ENCODE measurements at regions not wholly inside any gene's neighbourhood (a gene's known extent, or its start where the extent isn't known, plus 50 kb on each side); places are given as distances from the start of the nearest gene placed in this dataset.

DNA sequence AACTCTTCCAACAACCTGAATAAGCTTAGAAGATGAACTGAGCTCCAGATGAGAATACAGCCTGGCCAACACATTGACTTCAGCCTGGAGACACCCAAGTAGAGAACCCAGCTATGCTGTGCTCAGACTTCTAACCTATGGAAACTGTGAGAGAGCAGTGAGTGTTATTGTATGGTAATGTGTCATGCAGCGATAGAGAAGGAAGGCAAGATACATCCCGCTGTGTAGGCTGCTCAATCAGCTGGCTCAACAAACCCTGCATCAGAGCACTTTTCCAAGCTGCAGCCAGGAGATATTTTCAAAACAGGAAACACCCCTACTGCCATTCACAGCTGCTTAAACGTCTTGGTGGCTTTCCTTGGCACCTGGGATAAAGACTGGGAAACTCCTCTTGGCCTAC, 321.3 kb downstream of the SIPA1L2 start:
- peaks cover 22% of the 10 kb centered on the region for H3K9me3 Mint-ChIP-seq
- ChIA-PET POLR2A (no interaction called here), CTCF (interaction anchor here (1.0 to 3.8 kb wide), 2 partner anchors 82 to 319 kb away, joined by 3 to 20 read pairs; no protein-coding TSS in a partner anchor)
- H3K4me3 Mint-ChIP-seq: no peak overlapping the region
- DNase-seq (ENCODE audit: low spot score) (no peak), ATAC-seq (no peak)
- H3K36me3 Mint-ChIP-seq: peaks cover 13% of the 10 kb centered on the region
- TF ChIP-seq JUN (CRISPR knock-in tag; IDR thresholded peaks at IDR 0.05) (no peak), ZNF396 (CRISPR knock-in tag; IDR thresholded peaks at IDR 0.05; ENCODE audit: borderline replicate concordance) (no peak), KAT7 (CRISPR knock-in tag; IDR thresholded peaks at IDR 0.05; ENCODE audit: borderline replicate concordance) (no peak), TEAD1 (CRISPR knock-in tag; IDR thresholded peaks at IDR 0.05) (no peak), CREB1 (CRISPR knock-in tag; IDR thresholded peaks at IDR 0.05) (no peak)
- TF ChIP-seq, protein P1, sequence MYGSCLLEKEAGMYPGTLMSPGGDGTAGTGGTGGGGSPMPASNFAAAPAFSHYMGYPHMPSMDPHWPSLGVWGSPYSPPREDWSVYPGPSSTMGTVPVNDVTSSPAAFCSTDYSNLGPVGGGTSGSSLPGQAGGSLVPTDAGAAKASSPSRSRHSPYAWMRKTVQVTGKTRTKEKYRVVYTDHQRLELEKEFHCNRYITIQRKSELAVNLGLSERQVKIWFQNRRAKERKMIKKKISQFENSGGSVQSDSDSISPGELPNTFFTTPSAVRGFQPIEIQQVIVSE (CRISPR knock-in tag; IDR thresholded peaks at IDR 0.05; ENCODE audit: borderline replicate concordance): no peak
- TF ChIP-seq, protein P2, sequence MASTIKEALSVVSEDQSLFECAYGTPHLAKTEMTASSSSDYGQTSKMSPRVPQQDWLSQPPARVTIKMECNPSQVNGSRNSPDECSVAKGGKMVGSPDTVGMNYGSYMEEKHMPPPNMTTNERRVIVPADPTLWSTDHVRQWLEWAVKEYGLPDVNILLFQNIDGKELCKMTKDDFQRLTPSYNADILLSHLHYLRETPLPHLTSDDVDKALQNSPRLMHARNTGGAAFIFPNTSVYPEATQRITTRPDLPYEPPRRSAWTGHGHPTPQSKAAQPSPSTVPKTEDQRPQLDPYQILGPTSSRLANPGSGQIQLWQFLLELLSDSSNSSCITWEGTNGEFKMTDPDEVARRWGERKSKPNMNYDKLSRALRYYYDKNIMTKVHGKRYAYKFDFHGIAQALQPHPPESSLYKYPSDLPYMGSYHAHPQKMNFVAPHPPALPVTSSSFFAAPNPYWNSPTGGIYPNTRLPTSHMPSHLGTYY (CRISPR knock-in tag; IDR thresholded peaks at IDR 0.05): no peak
- TF ChIP-seq, protein P3, sequence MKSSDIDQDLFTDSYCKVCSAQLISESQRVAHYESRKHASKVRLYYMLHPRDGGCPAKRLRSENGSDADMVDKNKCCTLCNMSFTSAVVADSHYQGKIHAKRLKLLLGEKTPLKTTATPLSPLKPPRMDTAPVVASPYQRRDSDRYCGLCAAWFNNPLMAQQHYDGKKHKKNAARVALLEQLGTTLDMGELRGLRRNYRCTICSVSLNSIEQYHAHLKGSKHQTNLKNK (CRISPR knock-in tag; IDR thresholded peaks at IDR 0.05): no peak
- TF ChIP-seq, protein P4, sequence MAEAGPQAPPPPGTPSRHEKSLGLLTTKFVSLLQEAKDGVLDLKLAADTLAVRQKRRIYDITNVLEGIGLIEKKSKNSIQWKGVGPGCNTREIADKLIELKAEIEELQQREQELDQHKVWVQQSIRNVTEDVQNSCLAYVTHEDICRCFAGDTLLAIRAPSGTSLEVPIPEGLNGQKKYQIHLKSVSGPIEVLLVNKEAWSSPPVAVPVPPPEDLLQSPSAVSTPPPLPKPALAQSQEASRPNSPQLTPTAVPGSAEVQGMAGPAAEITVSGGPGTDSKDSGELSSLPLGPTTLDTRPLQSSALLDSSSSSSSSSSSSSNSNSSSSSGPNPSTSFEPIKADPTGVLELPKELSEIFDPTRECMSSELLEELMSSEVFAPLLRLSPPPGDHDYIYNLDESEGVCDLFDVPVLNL (CRISPR knock-in tag; IDR thresholded peaks at IDR 0.05; ENCODE audit: borderline replicate concordance, low read depth): no peak
- H3K4me1 Mint-ChIP-seq: peaks cover 28% of the 10 kb centered on the region
- peaks cover 9% of the 10 kb centered on the region for H3K27me3 Mint-ChIP-seq (ENCODE audit: low read depth)
- H3K27ac Mint-ChIP-seq: no peak overlapping the region

DNA sequence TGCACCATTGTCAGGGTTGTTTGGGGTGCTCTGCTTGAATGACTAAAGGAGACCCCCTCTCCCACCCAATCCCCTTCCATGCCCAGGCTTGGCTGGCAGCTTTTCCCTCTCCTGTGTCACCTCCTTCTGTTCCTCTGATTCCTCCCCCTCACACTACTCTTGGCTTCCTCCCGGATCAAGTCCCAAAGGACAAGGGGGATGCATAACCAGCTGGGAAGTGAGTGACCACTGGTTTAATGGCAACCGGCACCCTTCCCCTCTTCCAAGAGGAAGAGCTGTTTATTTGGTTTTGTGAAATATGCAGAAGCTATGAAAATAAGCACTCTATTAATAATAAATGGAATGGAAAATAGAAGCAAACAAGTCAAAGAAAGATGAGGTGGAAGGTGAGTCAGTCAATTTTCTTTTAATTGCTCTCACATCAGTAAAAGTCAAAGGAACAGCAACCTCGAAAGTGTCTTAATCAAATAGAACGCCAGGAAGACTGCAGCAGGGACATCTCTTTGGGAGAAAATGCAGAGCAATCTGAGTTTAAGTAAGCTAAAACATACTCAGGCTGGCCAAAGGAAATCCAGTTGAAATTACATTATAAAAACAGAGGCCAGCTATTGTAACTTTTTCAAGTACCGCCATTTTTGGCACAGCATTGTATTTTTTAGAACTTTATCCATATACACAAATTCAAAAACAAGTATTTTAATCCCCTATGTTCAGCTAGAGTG, 322.5 kb downstream of the SIPA1L2 start:
- peaks cover 11% of the 10 kb centered on the region for H3K9me3 Mint-ChIP-seq
- H3K27me3 Mint-ChIP-seq (ENCODE audit: low read depth): peaks cover 6% of the 10 kb centered on the region
- TF ChIP-seq HMGA2 (CRISPR knock-in tag; IDR thresholded peaks at IDR 0.05): no peak
- TF ChIP-seq, protein P5, sequence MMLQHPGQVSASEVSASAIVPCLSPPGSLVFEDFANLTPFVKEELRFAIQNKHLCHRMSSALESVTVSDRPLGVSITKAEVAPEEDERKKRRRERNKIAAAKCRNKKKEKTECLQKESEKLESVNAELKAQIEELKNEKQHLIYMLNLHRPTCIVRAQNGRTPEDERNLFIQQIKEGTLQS (CRISPR knock-in tag; conservative IDR thresholded peaks at IDR 0.05): no peak
- no peak for TF ChIP-seq TP53 (CRISPR knock-in tag; IDR thresholded peaks at IDR 0.05)
- TF ChIP-seq RELA (CRISPR knock-in tag; IDR thresholded peaks at IDR 0.05; ENCODE audit: borderline replicate concordance): no peak
- TF ChIP-seq TEAD1 (CRISPR knock-in tag; IDR thresholded peaks at IDR 0.05): no peak
- no peak for TF ChIP-seq OVOL2 (CRISPR knock-in tag; IDR thresholded peaks at IDR 0.05; ENCODE audit: borderline replicate concordance)
- TF ChIP-seq, protein P6, sequence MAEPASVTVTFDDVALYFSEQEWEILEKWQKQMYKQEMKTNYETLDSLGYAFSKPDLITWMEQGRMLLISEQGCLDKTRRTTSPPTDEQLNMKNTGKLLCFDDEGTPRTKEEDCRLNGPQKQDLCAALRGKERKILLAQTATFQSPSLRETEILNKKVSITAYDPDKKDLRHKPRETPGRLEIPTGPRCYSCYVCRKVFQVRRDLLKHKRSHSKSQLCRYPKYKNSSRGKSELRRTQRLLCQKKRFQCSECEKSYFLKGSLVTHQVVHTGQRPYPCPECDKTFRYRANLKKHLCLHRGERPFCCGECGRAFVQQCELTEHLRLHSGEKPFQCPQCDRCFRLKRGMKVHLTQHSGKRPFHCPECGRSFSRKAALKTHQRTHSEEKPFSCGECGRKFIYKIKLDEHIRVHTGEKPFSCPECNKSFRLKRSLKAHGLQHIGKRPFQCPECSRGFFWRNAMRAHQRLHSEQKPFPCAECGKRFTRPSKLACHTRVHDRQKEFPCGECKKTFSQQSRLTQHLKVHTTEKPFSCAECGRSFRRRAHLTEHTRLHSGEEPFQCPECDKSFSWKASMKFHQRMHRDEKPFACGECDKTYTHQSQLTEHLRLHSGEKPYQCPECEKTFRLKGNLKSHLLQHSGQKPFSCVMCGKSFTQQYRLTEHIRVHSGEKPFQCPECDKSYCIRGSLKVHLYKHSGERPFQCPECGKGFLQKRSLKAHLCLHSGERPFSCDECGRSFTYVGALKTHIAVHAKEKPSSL (CRISPR knock-in tag; conservative IDR thresholded peaks at IDR 0.05): no peak
- TF ChIP-seq, protein P7, sequence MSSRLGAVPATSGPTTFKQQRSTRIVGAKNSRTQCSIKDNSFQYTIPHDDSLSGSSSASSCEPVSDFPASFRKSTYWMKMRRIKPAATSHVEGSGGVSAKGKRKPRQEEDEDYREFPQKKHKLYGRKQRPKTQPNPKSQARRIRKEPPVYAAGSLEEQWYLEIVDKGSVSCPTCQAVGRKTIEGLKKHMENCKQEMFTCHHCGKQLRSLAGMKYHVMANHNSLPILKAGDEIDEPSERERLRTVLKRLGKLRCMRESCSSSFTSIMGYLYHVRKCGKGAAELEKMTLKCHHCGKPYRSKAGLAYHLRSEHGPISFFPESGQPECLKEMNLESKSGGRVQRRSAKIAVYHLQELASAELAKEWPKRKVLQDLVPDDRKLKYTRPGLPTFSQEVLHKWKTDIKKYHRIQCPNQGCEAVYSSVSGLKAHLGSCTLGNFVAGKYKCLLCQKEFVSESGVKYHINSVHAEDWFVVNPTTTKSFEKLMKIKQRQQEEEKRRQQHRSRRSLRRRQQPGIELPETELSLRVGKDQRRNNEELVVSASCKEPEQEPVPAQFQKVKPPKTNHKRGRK (CRISPR knock-in tag; IDR thresholded peaks at IDR 0.05; ENCODE audit: borderline replicate concordance): no peak
- TF ChIP-seq, protein P8, sequence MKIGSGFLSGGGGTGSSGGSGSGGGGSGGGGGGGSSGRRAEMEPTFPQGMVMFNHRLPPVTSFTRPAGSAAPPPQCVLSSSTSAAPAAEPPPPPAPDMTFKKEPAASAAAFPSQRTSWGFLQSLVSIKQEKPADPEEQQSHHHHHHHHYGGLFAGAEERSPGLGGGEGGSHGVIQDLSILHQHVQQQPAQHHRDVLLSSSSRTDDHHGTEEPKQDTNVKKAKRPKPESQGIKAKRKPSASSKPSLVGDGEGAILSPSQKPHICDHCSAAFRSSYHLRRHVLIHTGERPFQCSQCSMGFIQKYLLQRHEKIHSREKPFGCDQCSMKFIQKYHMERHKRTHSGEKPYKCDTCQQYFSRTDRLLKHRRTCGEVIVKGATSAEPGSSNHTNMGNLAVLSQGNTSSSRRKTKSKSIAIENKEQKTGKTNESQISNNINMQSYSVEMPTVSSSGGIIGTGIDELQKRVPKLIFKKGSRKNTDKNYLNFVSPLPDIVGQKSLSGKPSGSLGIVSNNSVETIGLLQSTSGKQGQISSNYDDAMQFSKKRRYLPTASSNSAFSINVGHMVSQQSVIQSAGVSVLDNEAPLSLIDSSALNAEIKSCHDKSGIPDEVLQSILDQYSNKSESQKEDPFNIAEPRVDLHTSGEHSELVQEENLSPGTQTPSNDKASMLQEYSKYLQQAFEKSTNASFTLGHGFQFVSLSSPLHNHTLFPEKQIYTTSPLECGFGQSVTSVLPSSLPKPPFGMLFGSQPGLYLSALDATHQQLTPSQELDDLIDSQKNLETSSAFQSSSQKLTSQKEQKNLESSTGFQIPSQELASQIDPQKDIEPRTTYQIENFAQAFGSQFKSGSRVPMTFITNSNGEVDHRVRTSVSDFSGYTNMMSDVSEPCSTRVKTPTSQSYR (CRISPR knock-in tag; IDR thresholded peaks at IDR 0.05): no peak
- TF ChIP-seq, protein P9, sequence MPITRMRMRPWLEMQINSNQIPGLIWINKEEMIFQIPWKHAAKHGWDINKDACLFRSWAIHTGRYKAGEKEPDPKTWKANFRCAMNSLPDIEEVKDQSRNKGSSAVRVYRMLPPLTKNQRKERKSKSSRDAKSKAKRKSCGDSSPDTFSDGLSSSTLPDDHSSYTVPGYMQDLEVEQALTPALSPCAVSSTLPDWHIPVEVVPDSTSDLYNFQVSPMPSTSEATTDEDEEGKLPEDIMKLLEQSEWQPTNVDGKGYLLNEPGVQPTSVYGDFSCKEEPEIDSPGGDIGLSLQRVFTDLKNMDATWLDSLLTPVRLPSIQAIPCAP (CRISPR knock-in tag; IDR thresholded peaks at IDR 0.05): no peak
- no peak for TF ChIP-seq NR1H2 (CRISPR knock-in tag; IDR thresholded peaks at IDR 0.05)
- TF ChIP-seq GTF2I (CRISPR knock-in tag; conservative IDR thresholded peaks at IDR 0.05): no peak
- ChIA-PET CTCF (interaction anchor here (0.6 to 3.8 kb wide), 10 partner anchors 13 to 560 kb away, joined by 3 to 20 read pairs (median 4); no protein-coding TSS in a partner anchor), POLR2A (interaction anchor here (0.6 kb wide), 2 partner anchors 128 to 136 kb away, joined by 4 to 6 read pairs; no protein-coding TSS in a partner anchor)
- H3K36me3 Mint-ChIP-seq: peaks cover 3% of the 10 kb centered on the region
- H3K4me3 Mint-ChIP-seq: no peak overlapping the region
- no peak for DNase-seq (ENCODE audit: low spot score)
- no peak for ATAC-seq
- H3K27ac Mint-ChIP-seq: no peak overlapping the region
- H3K4me1 Mint-ChIP-seq: peaks cover 29% of the 10 kb centered on the region
